K562 (cell line): ENCODE measurements at regions not wholly inside any gene's neighbourhood (a gene's known extent, or its start where the extent isn't known, plus 50 kb on each side); places are given as distances from the start of the nearest gene placed in this dataset.
A peak's percentile ranks its signal among the peaks of the same experiment; 100 is the strongest.

ENCODE experiments used
- ATAC-seq: fragments of 200-7000 bp; cut with Tn5 transposase; 3 replicates; pipeline ENCODE4 v1.9.1; 2020; ENCODE audit warnings: moderate library complexity
- BruUV-seq: library from RNA; stranded (reverse); fragments of 400-500 nt; replicated peaks from 2 replicates; lab custom pipeline; 2021; lab: Mats Ljungman, UMichigan
- CTCF ChIA-PET: fragments of 300-600 bp; formaldehyde crosslinking; extraction: SDS; loops from one replicate; lab custom pipeline; 2021; ENCODE audit warnings: low intra/inter-chr PET ratio; lab: Yijun Ruan, JAX
- POLR2A ChIA-PET: fragments of 300-600, 350-650 bp; sonication (Branson Sonifier 250); formaldehyde crosslinking; extraction: SDS; loops from one replicate; lab custom pipeline; 2021; ENCODE audit warnings: antibody characterized with exemption, inconsistent platforms; lab: Yijun Ruan, JAX
- DNase-seq, 4 experiments: peaks; one replicate each; pipeline versions ENCODE4 v3.0.0 to v3.0.0-alpha.2; 2011 to 2018; ENCODE audit warnings: low spot score in 3 of 4, mixed read lengths in 3 of 4; ENCODE audit errors: extremely low read depth in 1 of 4
- FAIRE-seq: peaks from 2 replicates; lab custom pipeline; 2011; peaks lifted over from hg19 to GRCh38; lab: Jason Lieb, UNC
- H2AFZ ChIP-seq: 2 replicates; pipeline ENCODE4 v1.6.0; 2011; ENCODE audit warnings: low read depth, low read length, control low read depth, inconsistent platforms
- H3K27ac ChIP-seq: fragments of 200-600 bp; 3 replicates; pipeline ENCODE4 v1.8.0; 2011; ENCODE audit warnings: low read depth, mild to moderate bottlenecking, control low read depth, inconsistent platforms, low read length, moderate library complexity, mixed read lengths; ENCODE audit errors: extremely low read depth
- H3K27me3 ChIP-seq, 2 experiments: fragments of 300-600 bp in 1 of 2; 2 replicates in 1 of 2; 3 replicates in 1 of 2; pipeline versions ENCODE4 v1.6.0 to v1.8.0; 2011; ENCODE audit warnings: inconsistent platforms in 2 of 2, low read length in 2 of 2, mild to moderate bottlenecking in 1 of 2, mixed read lengths in 1 of 2, moderate library complexity in 1 of 2; ENCODE audit not compliant: control insufficient read depth in 2 of 2, insufficient read depth in 2 of 2
- H3K36me3 ChIP-seq: fragments of 300-600 bp; 3 replicates; pipeline ENCODE4 v1.8.0; 2011; ENCODE audit warnings: mild to moderate bottlenecking, low read length, inconsistent platforms; ENCODE audit not compliant: control insufficient read depth, insufficient read depth
- H3K4me1 ChIP-seq, 2 experiments: fragments of 200-600 bp in 1 of 2; replicated peaks in 1 of 2; 2 replicates in 1 of 2; 3 replicates in 1 of 2; pipeline versions ENCODE4 v1.5.1 to v1.8.0; 2011; ENCODE audit warnings: inconsistent platforms in 2 of 2, low read length in 2 of 2, mild to moderate bottlenecking in 1 of 2, mixed read lengths in 1 of 2, moderate library complexity in 1 of 2; ENCODE audit not compliant: control insufficient read depth in 2 of 2, insufficient read depth in 2 of 2
- H3K4me2 ChIP-seq: 2 replicates; pipeline ENCODE4 v1.6.1; 2011; ENCODE audit warnings: low read length, control low read depth, inconsistent platforms, mixed read lengths; ENCODE audit not compliant: insufficient read depth
- H3K4me3 ChIP-seq: fragments of 200-600 bp; sonication (generic), shearing (Covaris generic); 2 replicates; pipeline ENCODE4 v1.5.1; 2016; ENCODE audit warnings: control low read depth, inconsistent platforms
- H3K79me2 ChIP-seq: fragments of 200-600 bp; 3 replicates; pipeline ENCODE4 v1.8.0; 2011; ENCODE audit warnings: low read length, inconsistent platforms; ENCODE audit not compliant: control insufficient read depth, insufficient read depth
- H3K9ac ChIP-seq, 2 experiments: 2 replicates each; pipeline versions ENCODE4 v1.6.0 to v1.6.1; 2011; ENCODE audit warnings: low read depth in 2 of 2, low read length in 2 of 2, control low read depth in 1 of 2, inconsistent platforms in 1 of 2, mild to moderate bottlenecking in 1 of 2, mixed read lengths in 1 of 2; ENCODE audit not compliant: insufficient read depth in 1 of 2
- H3K9me1 ChIP-seq: one replicate; pipeline ENCODE4 v1.6.0; 2011; ENCODE audit warnings: inconsistent platforms, mild to moderate bottlenecking, low read length, moderate library complexity; ENCODE audit not compliant: control insufficient read depth, insufficient read depth
- H3K9me3 ChIP-seq: replicated peaks from 2 replicates; pipeline ENCODE4 v1.5.1; 2011; ENCODE audit warnings: low read depth, low read length, inconsistent platforms; ENCODE audit not compliant: control insufficient read depth, insufficient read depth
- H4K20me1 ChIP-seq: replicated peaks from 2 replicates; pipeline ENCODE4 v1.6.1; 2011; ENCODE audit warnings: low read length, inconsistent platforms, mixed read lengths; ENCODE audit not compliant: control insufficient read depth, insufficient read depth
- CCNT2 ChIP-seq: IDR thresholded peaks from 2 replicates; pipeline ENCODE4 v1.6.1; 2011; ENCODE audit warnings: borderline replicate concordance, low read depth, mild to moderate bottlenecking, moderate library complexity, mixed read lengths, low read length; ENCODE audit not compliant: insufficient read length; ENCODE audit errors: extremely low read depth
- RCOR1 ChIP-seq, 2 experiments: IDR thresholded peaks; 2 replicates each; pipeline ENCODE4 v1.6.1; 2012; ENCODE audit warnings: low read depth in 2 of 2, low read length in 2 of 2, borderline replicate concordance in 1 of 2, improper control_type of control experiment in 1 of 2
- WGBS: fragments of 100-300 bp; shearing (Covaris generic); methylation state at CpG from one replicate; pipeline ENCODE4 v1.1.6; 2016; ENCODE audit warnings: low coverage, mixed read lengths; ENCODE audit not compliant: insufficient coverage; ENCODE audit errors: missing lambda C conversion rate; 5-methylcytosine and 5-hydroxymethylcytosine counted together
- in situ Hi-C: fragments of 300-500 bp; cut with MboI; formaldehyde crosslinking; loops from 4 replicates; pipeline ENCODE4 v1.15.0; 2018; ENCODE audit warnings: inconsistent platforms, mixed read lengths
- intact Hi-C: fragments of 100-400 bp; cut with micrococcal nuclease; formaldehyde crosslinking; loops from 2 replicates; pipeline ENCODE4 v1.14.2; 2022
- TF ChIP-seq, protein P1 (sequence below): fragments of 450-650 bp; IDR thresholded peaks from 2 replicates; pipeline ENCODE4 v1.6.1; 2016; ENCODE audit warnings: low read depth
- TF ChIP-seq, protein P2 (sequence below): fragments of 250-450 bp; sonication (Bioruptor Pico); IDR thresholded peaks from 2 replicates; pipeline ENCODE4 v1.5.0; 2021

DNA sequence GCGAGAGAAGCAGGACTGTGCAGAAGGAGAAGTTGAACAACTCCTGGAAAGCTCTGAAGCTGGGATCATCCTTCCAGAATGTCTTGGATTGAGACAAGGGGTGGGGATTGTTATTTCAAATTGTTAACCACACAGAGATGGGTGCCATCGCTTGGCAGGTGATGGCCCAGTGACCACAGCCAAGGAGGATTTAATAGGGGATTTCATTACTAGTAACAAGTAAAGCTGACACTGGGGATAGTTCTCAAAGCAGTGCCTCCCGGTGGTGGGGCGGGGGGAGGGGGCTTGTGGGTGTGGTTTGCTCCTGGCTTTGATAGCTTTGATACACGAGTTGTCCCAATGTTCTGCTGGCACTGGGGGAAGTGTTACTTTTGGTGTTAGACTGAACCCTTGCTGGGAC, 59.2 kb downstream of the ZNF503 start:
- H4K20me1 ChIP-seq: no peaks in the 10 kb centered on the region
- H2AFZ ChIP-seq: no peak overlapping the region
- no peaks in the 10 kb centered on the region for H3K36me3 ChIP-seq
- ATAC-seq: no peak
- H3K79me2 ChIP-seq: no peaks in the 10 kb centered on the region
- ChIA-PET POLR2A (interaction anchor here (0.9 to 1.4 kb wide), 2 partner anchors 11 to 13 kb away, joined by 3 read pairs; no protein-coding TSS in a partner anchor), CTCF (no interaction called here)
- 0% methylated on average over 5 of the region's 5 CpGs for WGBS
- H3K9me1 ChIP-seq: no peaks in the 10 kb centered on the region
- no peak for TF ChIP-seq RCOR1 (IDR thresholded peaks at IDR 0.05; ENCODE audit: borderline replicate concordance in 1 of 2, low read depth in 2 of 2, low read length in 2 of 2)
- TF ChIP-seq CCNT2: no peak
- TF ChIP-seq, protein P1, sequence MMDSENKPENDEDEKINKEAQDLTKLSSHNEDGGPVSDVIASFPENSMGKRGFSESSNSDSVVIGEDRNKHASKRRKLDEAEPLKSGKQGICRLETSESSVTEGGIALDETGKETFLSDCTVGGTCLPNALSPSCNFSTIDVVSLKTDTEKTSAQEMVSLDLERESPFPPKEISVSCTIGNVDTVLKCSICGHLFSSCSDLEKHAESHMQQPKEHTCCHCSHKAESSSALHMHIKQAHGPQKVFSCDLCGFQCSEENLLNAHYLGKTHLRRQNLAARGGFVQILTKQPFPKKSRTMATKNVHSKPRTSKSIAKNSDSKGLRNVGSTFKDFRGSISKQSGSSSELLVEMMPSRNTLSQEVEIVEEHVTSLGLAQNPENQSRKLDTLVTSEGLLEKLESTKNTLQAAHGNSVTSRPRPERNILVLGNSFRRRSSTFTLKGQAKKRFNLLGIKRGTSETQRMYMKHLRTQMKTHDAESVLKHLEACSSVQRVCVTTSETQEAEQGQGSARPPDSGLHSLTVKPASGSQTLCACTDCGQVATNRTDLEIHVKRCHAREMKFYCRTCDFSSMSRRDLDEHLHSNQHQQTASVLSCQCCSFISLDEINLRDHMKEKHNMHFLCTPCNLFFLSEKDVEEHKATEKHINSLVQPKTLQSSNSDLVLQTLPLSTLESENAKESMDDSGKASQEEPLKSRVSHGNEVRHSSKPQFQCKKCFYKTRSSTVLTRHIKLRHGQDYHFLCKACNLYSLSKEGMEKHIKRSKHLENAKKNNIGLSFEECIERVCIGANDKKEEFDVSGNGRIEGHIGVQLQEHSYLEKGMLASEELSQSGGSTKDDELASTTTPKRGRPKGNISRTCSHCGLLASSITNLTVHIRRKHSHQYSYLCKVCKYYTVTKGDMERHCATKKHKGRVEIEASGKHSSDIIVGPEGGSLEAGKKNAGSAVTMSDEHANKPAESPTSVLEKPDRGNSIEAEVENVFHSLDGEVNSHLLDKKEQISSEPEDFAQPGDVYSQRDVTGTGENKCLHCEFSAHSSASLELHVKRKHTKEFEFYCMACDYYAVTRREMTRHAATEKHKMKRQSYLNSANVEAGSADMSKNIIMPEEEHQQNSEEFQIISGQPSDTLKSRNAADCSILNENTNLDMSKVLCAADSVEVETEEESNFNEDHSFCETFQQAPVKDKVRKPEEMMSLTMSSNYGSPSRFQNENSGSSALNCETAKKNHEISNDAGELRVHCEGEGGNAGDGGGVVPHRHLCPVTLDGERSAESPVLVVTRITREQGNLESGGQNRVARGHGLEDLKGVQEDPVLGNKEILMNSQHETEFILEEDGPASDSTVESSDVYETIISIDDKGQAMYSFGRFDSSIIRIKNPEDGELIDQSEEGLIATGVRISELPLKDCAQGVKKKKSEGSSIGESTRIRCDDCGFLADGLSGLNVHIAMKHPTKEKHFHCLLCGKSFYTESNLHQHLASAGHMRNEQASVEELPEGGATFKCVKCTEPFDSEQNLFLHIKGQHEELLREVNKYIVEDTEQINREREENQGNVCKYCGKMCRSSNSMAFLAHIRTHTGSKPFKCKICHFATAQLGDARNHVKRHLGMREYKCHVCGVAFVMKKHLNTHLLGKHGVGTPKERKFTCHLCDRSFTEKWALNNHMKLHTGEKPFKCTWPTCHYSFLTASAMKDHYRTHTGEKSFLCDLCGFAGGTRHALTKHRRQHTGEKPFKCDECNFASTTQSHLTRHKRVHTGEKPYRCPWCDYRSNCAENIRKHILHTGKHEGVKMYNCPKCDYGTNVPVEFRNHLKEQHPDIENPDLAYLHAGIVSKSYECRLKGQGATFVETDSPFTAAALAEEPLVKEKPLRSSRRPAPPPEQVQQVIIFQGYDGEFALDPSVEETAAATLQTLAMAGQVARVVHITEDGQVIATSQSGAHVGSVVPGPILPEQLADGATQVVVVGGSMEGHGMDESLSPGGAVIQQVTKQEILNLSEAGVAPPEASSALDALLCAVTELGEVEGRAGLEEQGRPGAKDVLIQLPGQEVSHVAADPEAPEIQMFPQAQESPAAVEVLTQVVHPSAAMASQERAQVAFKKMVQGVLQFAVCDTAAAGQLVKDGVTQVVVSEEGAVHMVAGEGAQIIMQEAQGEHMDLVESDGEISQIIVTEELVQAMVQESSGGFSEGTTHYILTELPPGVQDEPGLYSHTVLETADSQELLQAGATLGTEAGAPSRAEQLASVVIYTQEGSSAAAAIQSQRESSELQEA: no peak
- TF ChIP-seq, protein P2, sequence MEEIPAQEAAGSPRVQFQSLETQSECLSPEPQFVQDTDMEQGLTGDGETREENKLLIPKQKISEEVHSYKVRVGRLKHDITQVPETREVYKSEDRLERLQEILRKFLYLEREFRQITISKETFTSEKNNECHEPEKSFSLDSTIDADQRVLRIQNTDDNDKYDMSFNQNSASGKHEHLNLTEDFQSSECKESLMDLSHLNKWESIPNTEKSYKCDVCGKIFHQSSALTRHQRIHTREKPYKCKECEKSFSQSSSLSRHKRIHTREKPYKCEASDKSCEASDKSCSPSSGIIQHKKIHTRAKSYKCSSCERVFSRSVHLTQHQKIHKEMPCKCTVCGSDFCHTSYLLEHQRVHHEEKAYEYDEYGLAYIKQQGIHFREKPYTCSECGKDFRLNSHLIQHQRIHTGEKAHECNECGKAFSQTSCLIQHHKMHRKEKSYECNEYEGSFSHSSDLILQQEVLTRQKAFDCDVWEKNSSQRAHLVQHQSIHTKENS (CRISPR knock-in tag): no peak
- H3K27me3 ChIP-seq: peaks cover 3 to 30% of the 10 kb centered on the region in 2 experiments; a peak in 4 of 5 replicates
- H3K9me3 ChIP-seq: no peaks in the 10 kb centered on the region
- H3K27ac ChIP-seq: no peak overlapping the region
- in situ Hi-C loops: no loop called here
- intact Hi-C loops: no loop called here
- no peak overlapping the region for H3K4me2 ChIP-seq
- peak in 1 of 4 experiments; percentile 4 for DNase-seq
- no peaks in the 10 kb centered on the region for H3K4me1 ChIP-seq
- no peak for FAIRE-seq
- H3K9ac ChIP-seq: no peak overlapping the region
- H3K4me3 ChIP-seq: no peak overlapping the region
- no TSS peak for BruUV-seq
